ENCODE measurements at regions not wholly inside any gene's neighbourhood (a gene's known extent, or its start where the extent isn't known, plus 50 kb on each side); places are given as distances from the start of the nearest gene placed in this dataset.

DNA sequence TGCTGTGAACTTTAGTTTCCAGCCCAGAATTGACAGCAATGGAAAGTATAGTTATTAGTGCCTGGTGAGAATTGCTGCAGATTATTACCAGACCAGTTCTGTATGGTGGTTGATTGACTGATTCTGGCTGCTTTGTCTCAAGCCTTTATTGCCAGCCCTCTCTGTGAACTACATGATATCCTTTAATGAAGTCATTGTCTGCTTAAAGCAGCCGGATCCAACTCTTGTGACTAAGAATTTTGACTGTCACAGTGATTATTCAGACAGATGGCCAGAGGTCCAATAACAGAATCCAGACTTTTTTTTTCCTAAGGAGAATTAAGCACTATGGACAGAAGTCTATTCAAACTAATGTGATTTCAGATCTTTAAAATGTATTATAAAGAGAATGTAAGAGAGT lies 1548.6 kb upstream of the B3GALT2 start:
- H3K4me3 ChIP-seq (ENCODE audit: control insufficient read depth, low read depth, low read length) = no peak overlapping the region
- DNase-seq (ENCODE audit: low read depth) = no peak
- TF ChIP-seq, protein P1, sequence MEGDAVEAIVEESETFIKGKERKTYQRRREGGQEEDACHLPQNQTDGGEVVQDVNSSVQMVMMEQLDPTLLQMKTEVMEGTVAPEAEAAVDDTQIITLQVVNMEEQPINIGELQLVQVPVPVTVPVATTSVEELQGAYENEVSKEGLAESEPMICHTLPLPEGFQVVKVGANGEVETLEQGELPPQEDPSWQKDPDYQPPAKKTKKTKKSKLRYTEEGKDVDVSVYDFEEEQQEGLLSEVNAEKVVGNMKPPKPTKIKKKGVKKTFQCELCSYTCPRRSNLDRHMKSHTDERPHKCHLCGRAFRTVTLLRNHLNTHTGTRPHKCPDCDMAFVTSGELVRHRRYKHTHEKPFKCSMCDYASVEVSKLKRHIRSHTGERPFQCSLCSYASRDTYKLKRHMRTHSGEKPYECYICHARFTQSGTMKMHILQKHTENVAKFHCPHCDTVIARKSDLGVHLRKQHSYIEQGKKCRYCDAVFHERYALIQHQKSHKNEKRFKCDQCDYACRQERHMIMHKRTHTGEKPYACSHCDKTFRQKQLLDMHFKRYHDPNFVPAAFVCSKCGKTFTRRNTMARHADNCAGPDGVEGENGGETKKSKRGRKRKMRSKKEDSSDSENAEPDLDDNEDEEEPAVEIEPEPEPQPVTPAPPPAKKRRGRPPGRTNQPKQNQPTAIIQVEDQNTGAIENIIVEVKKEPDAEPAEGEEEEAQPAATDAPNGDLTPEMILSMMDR (conservative IDR thresholded peaks at IDR 0.05; ENCODE audit: control insufficient read depth, insufficient read depth, low read depth, low read length) = no peak

GRCh38 chr1:194731025-194731424 lies 1544.6 kb upstream of the B3GALT2 start:
- DNase-seq (ENCODE audit: low read depth) = no peak
- TF ChIP-seq, protein P1 (conservative IDR thresholded peaks at IDR 0.05; ENCODE audit: control insufficient read depth, insufficient read depth, low read depth, low read length) = no peak
- H3K4me3 ChIP-seq (ENCODE audit: control insufficient read depth, low read depth, low read length) = no peak overlapping the region

- H3K4me3 ChIP-seq (ENCODE audit: control insufficient read depth, low read depth, low read length) = no peak overlapping the region
- no peak for DNase-seq (ENCODE audit: low read depth)
Measured at GRCh38 chr1:194730304-194730703, 1543.9 kb upstream of the B3GALT2 start.

GRCh38 chr1:194723067-194723466 lies 1536.7 kb upstream of the B3GALT2 start:
- no peak for DNase-seq (ENCODE audit: low read depth)
- TF ChIP-seq, protein P1 (conservative IDR thresholded peaks at IDR 0.05; ENCODE audit: control insufficient read depth, insufficient read depth, low read depth, low read length) = no peak
- H3K4me3 ChIP-seq (ENCODE audit: control insufficient read depth, low read depth, low read length) = no peak overlapping the region

More at GRCh38 chr1:194730304-194730703, 1543.9 kb upstream of the B3GALT2 start:
- TF ChIP-seq, protein P1 (conservative IDR thresholded peaks at IDR 0.05; ENCODE audit: control insufficient read depth, insufficient read depth, low read depth, low read length) = no peak

GRCh38 chr1:194717941-194718340 lies 1531.5 kb upstream of the B3GALT2 start:
- TF ChIP-seq, protein P1 (conservative IDR thresholded peaks at IDR 0.05; ENCODE audit: control insufficient read depth, insufficient read depth, low read depth, low read length) = no peak
- no peak overlapping the region for H3K4me3 ChIP-seq (ENCODE audit: control insufficient read depth, low read depth, low read length)
- DNase-seq (ENCODE audit: low read depth) = no peak

- DNase-seq (ENCODE audit: low read depth) = no peak
- no peak overlapping the region for H3K4me3 ChIP-seq (ENCODE audit: control insufficient read depth, low read depth, low read length)
- TF ChIP-seq, protein P1 (conservative IDR thresholded peaks at IDR 0.05; ENCODE audit: control insufficient read depth, insufficient read depth, low read depth, low read length) = no peak
Measured at GRCh38 chr1:194717334-194717733, 1530.9 kb upstream of the B3GALT2 start.

DNA sequence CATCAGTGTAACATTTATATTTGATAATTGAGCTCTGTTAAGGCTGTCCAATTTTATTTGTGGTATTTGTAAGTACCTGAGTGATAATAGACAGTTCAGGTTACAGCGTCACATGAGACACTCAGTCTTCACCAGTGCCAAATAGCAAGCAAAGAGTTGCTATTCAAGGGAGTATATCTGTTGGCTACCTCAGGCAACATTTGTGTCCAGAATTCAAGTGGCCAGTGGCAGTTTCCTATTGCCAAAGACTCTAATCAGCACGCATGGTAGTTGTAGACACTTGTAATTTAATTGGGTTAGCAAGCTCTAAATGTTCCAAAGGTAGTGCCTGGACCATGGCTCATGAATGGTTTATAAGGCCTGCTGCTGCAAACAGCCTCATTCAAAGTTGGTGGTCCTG lies 1524.3 kb upstream of the B3GALT2 start:
- DNase-seq (ENCODE audit: low read depth) = no peak
- TF ChIP-seq, protein P1 (conservative IDR thresholded peaks at IDR 0.05; ENCODE audit: control insufficient read depth, insufficient read depth, low read depth, low read length) = no peak
- no peak overlapping the region for H3K4me3 ChIP-seq (ENCODE audit: control insufficient read depth, low read depth, low read length)
